Subcutaneous abdominal adipose tissue (tissue), 5 donors: ENCODE measurements at regions not wholly inside any gene's neighbourhood (a gene's known extent, or its start where the extent isn't known, plus 50 kb on each side); places are given as distances from the start of the nearest gene placed in this dataset.
"Not testable (repeated sequence)": the region's sequence is repeated elsewhere in the genome, so short reads cannot be mapped to it uniquely, and the experiment has no call there.

Experiments used
- H3K27ac ChIP-seq: one replicate; pipeline ENCODE4 v1.7.0; 2013; ENCODE audit warnings: low read depth, mild to moderate bottlenecking, inconsistent platforms, low read length, moderate library complexity
- H3K27me3 ChIP-seq, 5 donors: one replicate each; pipeline ENCODE4 v1.7.0; 2013; ENCODE audit warnings: low read length in 5 of 5, inconsistent platforms in 1 of 5; ENCODE audit not compliant: control insufficient read depth in 5 of 5, insufficient read depth in 4 of 5
- H3K36me3 ChIP-seq, 5 donors: one replicate each; pipeline ENCODE4 v1.7.0; 2013; ENCODE audit warnings: low read length in 5 of 5; ENCODE audit not compliant: control insufficient read depth in 5 of 5, insufficient read depth in 5 of 5
- H3K4me1 ChIP-seq, 5 donors: one replicate each; pipeline ENCODE4 v1.7.0; 2013; ENCODE audit warnings: low read length in 5 of 5, mild to moderate bottlenecking in 3 of 5, moderate library complexity in 1 of 5; ENCODE audit not compliant: control insufficient read depth in 5 of 5, insufficient read depth in 5 of 5
- H3K4me3 ChIP-seq, 5 donors: one replicate each; pipeline ENCODE4 v1.7.0; 2013; ENCODE audit warnings: low read length in 5 of 5, low read depth in 1 of 5
- H3K9ac ChIP-seq, 5 donors: one replicate each; pipeline ENCODE4 v1.7.0; 2013; ENCODE audit warnings: low read length in 5 of 5, mild to moderate bottlenecking in 4 of 5, moderate library complexity in 3 of 5
- H3K9me3 ChIP-seq, 5 donors: one replicate each; pipeline ENCODE4 v1.7.0; 2013; ENCODE audit warnings: low read length in 5 of 5; ENCODE audit not compliant: control insufficient read depth in 5 of 5
- donor health status: healthy.
- donor health status: healthy.
- donor health status: healthy.
- donor health status: healthy.
- donor health status: healthy.

- Histone ChIP-seq H3K9ac (no peak overlapping the region), H3K4me1 (no peaks in the 10 kb centered on the region), H3K27me3 (no peaks in the 10 kb centered on the region), H3K36me3 (no peaks in the 10 kb centered on the region), H3K9me3 (no peaks in the 10 kb centered on the region), H3K27ac (no peak overlapping the region), H3K4me3 (no peak overlapping the region)
Observed at GRCh38 chr4:126513596-126513995, 1119.2 kb upstream of the INTU start.

GRCh38 chr4:126520731-126521130 is 1112.0 kb upstream of the INTU start:
- H3K36me3 ChIP-seq = no peaks in the 10 kb centered on the region
- no peak overlapping the region for H3K27ac ChIP-seq
- H3K9me3 ChIP-seq = no peaks in the 10 kb centered on the region
- no peaks in the 10 kb centered on the region for H3K27me3 ChIP-seq
- H3K9ac ChIP-seq = no peak overlapping the region
- no peaks in the 10 kb centered on the region for H3K4me1 ChIP-seq
- H3K4me3 ChIP-seq = no peak overlapping the region

- H3K4me3 ChIP-seq, H3K4me1 ChIP-seq, H3K27ac ChIP-seq, H3K9ac ChIP-seq, H3K9me3 ChIP-seq, H3K36me3 ChIP-seq, H3K27me3 ChIP-seq: not testable (repeated sequence)
Observed at GRCh38 chr4:126525400-126525799, 1107.4 kb upstream of the INTU start.

GRCh38 chr4:126526335-126526734 is 1106.4 kb upstream of the INTU start:
- peaks cover 0 to 5% (median 2%) of the 10 kb centered on the region in 5 donors for H3K9me3 ChIP-seq
- H3K27ac ChIP-seq = no peak overlapping the region
- H3K4me1 ChIP-seq = no peaks in the 10 kb centered on the region
- no peak overlapping the region for H3K4me3 ChIP-seq
- H3K27me3 ChIP-seq = no peaks in the 10 kb centered on the region
- H3K36me3 ChIP-seq = no peaks in the 10 kb centered on the region
- no peak overlapping the region for H3K9ac ChIP-seq

GRCh38 chr4:126529997-126530396 is 1102.8 kb upstream of the INTU start:
- Histone ChIP-seq H3K9ac (no peak overlapping the region), H3K27me3 (no peaks in the 10 kb centered on the region), H3K4me3 (no peak overlapping the region), H3K36me3 (no peaks in the 10 kb centered on the region), H3K9me3 (peaks cover 0 to 5% (median 2%) of the 10 kb centered on the region in 5 donors), H3K27ac (no peak overlapping the region), H3K4me1 (peaks cover 0 to 3% (median 0%) of the 10 kb centered on the region in 5 donors)

- peaks cover 0 to 3% (median 0%) of the 10 kb centered on the region in 5 donors for H3K4me1 ChIP-seq
- peaks cover 0 to 5% (median under 1%) of the 10 kb centered on the region in 5 donors for H3K9me3 ChIP-seq
- H3K27ac ChIP-seq = no peak overlapping the region
- H3K4me3 ChIP-seq = no peak overlapping the region
- H3K27me3 ChIP-seq = no peaks in the 10 kb centered on the region
- no peak overlapping the region for H3K9ac ChIP-seq
- no peaks in the 10 kb centered on the region for H3K36me3 ChIP-seq
Observed at GRCh38 chr4:126530996-126531585, 1101.7 kb upstream of the INTU start.

GRCh38 chr4:126532527-126532926 is 1100.2 kb upstream of the INTU start:
- H3K27ac ChIP-seq = no peak overlapping the region
- no peak overlapping the region for H3K9ac ChIP-seq
- no peaks in the 10 kb centered on the region for H3K36me3 ChIP-seq
- H3K4me1 ChIP-seq = peaks cover 0 to 3% (median 0%) of the 10 kb centered on the region in 5 donors
- no peaks in the 10 kb centered on the region for H3K27me3 ChIP-seq
- H3K9me3 ChIP-seq = no peaks in the 10 kb centered on the region
- no peak overlapping the region for H3K4me3 ChIP-seq

GRCh38 chr4:126533146-126533805 is 1099.5 kb upstream of the INTU start:
- H3K27ac ChIP-seq = no peak overlapping the region
- no peaks in the 10 kb centered on the region for H3K27me3 ChIP-seq
- no peaks in the 10 kb centered on the region for H3K9me3 ChIP-seq
- H3K9ac ChIP-seq = no peak overlapping the region
- no peaks in the 10 kb centered on the region for H3K36me3 ChIP-seq
- peaks cover 0 to 3% (median 0%) of the 10 kb centered on the region in 5 donors for H3K4me1 ChIP-seq
- no peak overlapping the region for H3K4me3 ChIP-seq

- Histone ChIP-seq H3K27ac (no peak overlapping the region), H3K9ac (no peak overlapping the region), H3K4me3 (no peak overlapping the region), H3K27me3 (no peaks in the 10 kb centered on the region), H3K36me3 (no peaks in the 10 kb centered on the region), H3K9me3 (no peaks in the 10 kb centered on the region), H3K4me1 (no peaks in the 10 kb centered on the region)
Observed at GRCh38 chr4:126539771-126540170, 1093.0 kb upstream of the INTU start.

- no peaks in the 10 kb centered on the region for H3K36me3 ChIP-seq
- H3K4me3 ChIP-seq = no peak overlapping the region
- no peaks in the 10 kb centered on the region for H3K9me3 ChIP-seq
- no peak overlapping the region for H3K9ac ChIP-seq
- H3K27ac ChIP-seq = no peak overlapping the region
- no peaks in the 10 kb centered on the region for H3K4me1 ChIP-seq
- no peaks in the 10 kb centered on the region for H3K27me3 ChIP-seq
Observed at GRCh38 chr4:126541820-126542219, 1090.9 kb upstream of the INTU start.
